Endothelial cell (in vitro differentiated cells): ENCODE measurements at regions not wholly inside any gene's neighbourhood (a gene's known extent, or its start where the extent isn't known, plus 50 kb on each side); places are given as distances from the start of the nearest gene placed in this dataset.

Experiments used
- DNase-seq: peaks from one replicate; pipeline ENCODE4 v3.0.0; 2021; ENCODE audit warnings: low spot score
- H3K27ac Mint-ChIP-seq: one replicate; pipeline ENCODE4 v1.8.0; 2021; ENCODE audit warnings: mixed read lengths, inconsistent platforms; ENCODE audit not compliant: unreplicated experiment
- H3K27me3 Mint-ChIP-seq: one replicate; pipeline ENCODE4 v1.8.0; 2021; ENCODE audit warnings: mild to moderate bottlenecking, moderate library complexity, mixed read lengths, inconsistent platforms; ENCODE audit not compliant: unreplicated experiment
- H3K36me3 Mint-ChIP-seq: one replicate; pipeline ENCODE4 v1.8.0; 2021; ENCODE audit warnings: mild to moderate bottlenecking, low read depth, mixed read lengths, inconsistent platforms; ENCODE audit not compliant: unreplicated experiment
- H3K4me1 Mint-ChIP-seq: one replicate; pipeline ENCODE4 v1.8.0; 2021; ENCODE audit warnings: mild to moderate bottlenecking, mixed read lengths, inconsistent platforms; ENCODE audit not compliant: unreplicated experiment
- H3K4me3 Mint-ChIP-seq: one replicate; pipeline ENCODE4 v1.8.0; 2021; ENCODE audit warnings: mild to moderate bottlenecking, mixed read lengths, inconsistent platforms; ENCODE audit not compliant: unreplicated experiment
- H3K9me3 Mint-ChIP-seq: one replicate; pipeline ENCODE4 v1.8.0; 2021; ENCODE audit warnings: mixed read lengths, inconsistent platforms; ENCODE audit not compliant: unreplicated experiment
- CTCF ChIP-seq: fragments of 200-600 bp; sonication (generic); IDR thresholded peaks from one replicate; pipeline ENCODE4 v1.5.0; 2021; ENCODE audit warnings: antibody characterized with exemption; ENCODE audit not compliant: unreplicated experiment

GRCh38 chr13:109631069-109631468 lies 155.3 kb downstream of the IRS2 start:
- peaks cover 11% of the 10 kb centered on the region for H3K27me3 Mint-ChIP-seq
- H3K9me3 Mint-ChIP-seq: no peaks in the 10 kb centered on the region
- no peak for TF ChIP-seq CTCF
- no peak overlapping the region for H3K27ac Mint-ChIP-seq
- DNase-seq: no peak
- H3K4me3 Mint-ChIP-seq: no peak overlapping the region
- no peaks in the 10 kb centered on the region for H3K36me3 Mint-ChIP-seq
- peaks cover 15% of the 10 kb centered on the region for H3K4me1 Mint-ChIP-seq

- Mint-ChIP-seq H3K36me3 (no peaks in the 10 kb centered on the region), H3K4me1 (peaks cover 15% of the 10 kb centered on the region), H3K27me3 (peaks cover 11% of the 10 kb centered on the region), H3K9me3 (no peaks in the 10 kb centered on the region), H3K4me3 (no peak overlapping the region), H3K27ac (no peak overlapping the region)
- no peak for DNase-seq
- no peak for TF ChIP-seq CTCF
Observed at GRCh38 chr13:109630271-109630670, 156.1 kb downstream of the IRS2 start.

- DNase-seq: no peak
- Mint-ChIP-seq H3K36me3 (no peaks in the 10 kb centered on the region), H3K27ac (no peak overlapping the region), H3K9me3 (no peaks in the 10 kb centered on the region), H3K27me3 (peaks cover 8% of the 10 kb centered on the region), H3K4me3 (no peak overlapping the region), H3K4me1 (peaks cover 15% of the 10 kb centered on the region)
- no peak for TF ChIP-seq CTCF
Observed at GRCh38 chr13:109629737-109630136, 156.6 kb downstream of the IRS2 start.

- DNase-seq: no peak
- Mint-ChIP-seq H3K27me3 (peaks cover 8% of the 10 kb centered on the region), H3K27ac (no peak overlapping the region), H3K36me3 (no peaks in the 10 kb centered on the region), H3K4me1 (peaks cover 15% of the 10 kb centered on the region), H3K9me3 (no peaks in the 10 kb centered on the region), H3K4me3 (no peak overlapping the region)
- no peak for TF ChIP-seq CTCF
Observed at GRCh38 chr13:109628251-109628699, 158.1 kb downstream of the IRS2 start.

- no peak for DNase-seq
- no peak overlapping the region for H3K27ac Mint-ChIP-seq
- H3K4me1 Mint-ChIP-seq: peaks cover 15% of the 10 kb centered on the region
- TF ChIP-seq CTCF: no peak
- H3K36me3 Mint-ChIP-seq: no peaks in the 10 kb centered on the region
- peaks cover 8% of the 10 kb centered on the region for H3K27me3 Mint-ChIP-seq
- H3K9me3 Mint-ChIP-seq: no peaks in the 10 kb centered on the region
- no peak overlapping the region for H3K4me3 Mint-ChIP-seq
Observed at GRCh38 chr13:109627649-109628048, 158.7 kb downstream of the IRS2 start.
